A549 (cell line): ENCODE measurements at regions not wholly inside any gene's neighbourhood (a gene's known extent, or its start where the extent isn't known, plus 50 kb on each side); places are given as distances from the start of the nearest gene placed in this dataset.

ENCODE experiments used
- ATAC-seq, 2 experiments: fragments of 200-7000 bp in 1 of 2; fragments of >200 bp in 1 of 2; cut with Nextera tagmentation in 1 of 2; cut with Tn5 transposase in 1 of 2; 3 replicates each; pipeline versions ENCODE4 v1.8.0 to v1.9.1; 2018 to 2020; ENCODE audit warnings: mild to moderate bottlenecking in 1 of 2, moderate library complexity in 1 of 2
- CTCF ChIA-PET: fragments of 300-600 bp; sonication (Branson Sonifier 250); formaldehyde crosslinking; extraction: SDS; loops from one replicate; lab custom pipeline; 2021; ENCODE audit warnings: antibody characterized with exemption, inconsistent platforms; lab: Yijun Ruan, JAX
- POLR2A ChIA-PET: fragments of 350-600 bp; formaldehyde crosslinking; extraction: SDS; loops from one replicate; lab custom pipeline; 2021; ENCODE audit warnings: antibody characterized with exemption, inconsistent platforms; lab: Yijun Ruan, JAX
- DNase-seq, 2 experiments: peaks; one replicate each; pipeline versions ENCODE4 v3.0.0 to v3.0.0-alpha.2; 2011 to 2016; ENCODE audit warnings: low read depth in 1 of 2, low spot score in 1 of 2
- FAIRE-seq: peaks from 2 replicates; lab custom pipeline; 2011; peaks lifted over from hg19 to GRCh38; lab: Jason Lieb, UNC
- H3K27ac ChIP-seq, 2 experiments: fragments of >200 bp; sonication (Bioruptor Twin); formaldehyde crosslinking; 3 replicates each; pipeline ENCODE4 v1.5.1; 2016 to 2017
- H3K4me1 ChIP-seq: fragments of >200 bp; sonication (Bioruptor Twin); formaldehyde crosslinking; 3 replicates; pipeline ENCODE4 v1.6.1; 2016
- H3K4me2 ChIP-seq: fragments of >200 bp; sonication (Bioruptor Twin); formaldehyde crosslinking; 3 replicates; pipeline ENCODE4 v1.6.1; 2016
- H3K4me3 ChIP-seq: fragments of >200 bp; sonication (Bioruptor Twin); formaldehyde crosslinking; 3 replicates; pipeline ENCODE4 v1.5.1; 2016
- H3K9me3 ChIP-seq: fragments of >200 bp; sonication (Bioruptor Twin); formaldehyde crosslinking; 3 replicates; pipeline ENCODE4 v1.6.1; 2016
- ATOH8 ChIP-seq: fragments of 250-450 bp; sonication (Bioruptor Pico); IDR thresholded peaks from 2 replicates; pipeline ENCODE4 v1.5.0; 2020; ENCODE audit warnings: low read depth, mild to moderate bottlenecking, moderate library complexity
- BCL3 ChIP-seq: fragments of >200 bp; sonication (Bioruptor Twin); formaldehyde crosslinking; IDR thresholded peaks from 3 replicates; pipeline ENCODE4 v1.6.1; 2016
- BHLHE40 ChIP-seq: IDR thresholded peaks from 2 replicates; pipeline ENCODE4 v1.6.1; 2012; ENCODE audit warnings: low read depth, low read length, inconsistent platforms
- CBX2 ChIP-seq: fragments of 200-600 bp; sonication (generic); IDR thresholded peaks from 2 replicates; pipeline ENCODE4 v1.6.1; 2016; ENCODE audit warnings: low read depth, mild to moderate bottlenecking, borderline replicate concordance
- CBX8 ChIP-seq: fragments of 200-600 bp; sonication (generic); IDR thresholded peaks from 2 replicates; pipeline ENCODE4 v1.6.1; 2016
- EHF ChIP-seq: fragments of 250-450 bp; sonication (Bioruptor Pico); IDR thresholded peaks from 2 replicates; pipeline ENCODE4 v1.5.0; 2020; ENCODE audit warnings: mild to moderate bottlenecking
- EP300 ChIP-seq, 2 experiments: fragments of >200 bp; sonication (Bioruptor Twin); formaldehyde crosslinking; IDR thresholded peaks; 2 replicates in 1 of 2; 3 replicates in 1 of 2; pipeline ENCODE4 v1.6.1; 2016 to 2017
- FOSB ChIP-seq: fragments of 250-450 bp; sonication (Bioruptor Pico); IDR thresholded peaks from 2 replicates; pipeline ENCODE4 v1.5.0; 2020; ENCODE audit warnings: mild to moderate bottlenecking, moderate library complexity
- FOSL2 ChIP-seq, 2 experiments: fragments of 450-650 bp in 1 of 2; fragments of >200 bp in 1 of 2; sonication (Bioruptor Twin) in 1 of 2; formaldehyde crosslinking; IDR thresholded peaks; 2 replicates each; pipeline versions ENCODE4 v1.5.0 to v1.6.1; 2016 to 2020; ENCODE audit warnings: mild to moderate bottlenecking in 1 of 2, moderate library complexity in 1 of 2
- FOXS1 ChIP-seq: fragments of 250-450 bp; sonication (Bioruptor Pico); IDR thresholded peaks from 2 replicates; pipeline ENCODE4 v1.5.0; 2020; ENCODE audit warnings: mild to moderate bottlenecking, moderate library complexity
- HDAC2 ChIP-seq: fragments of 200-600 bp; sonication (generic); IDR thresholded peaks from 2 replicates; pipeline ENCODE4 v1.6.1; 2016
- JUN ChIP-seq, 2 experiments: fragments of >200 bp; sonication (Bioruptor Twin); formaldehyde crosslinking; IDR thresholded peaks; 2 replicates in 1 of 2; 3 replicates in 1 of 2; pipeline ENCODE4 v1.6.1; 2016 to 2017
- MAFK ChIP-seq: fragments of 450-650 bp; IDR thresholded peaks from 2 replicates; pipeline ENCODE4 v1.6.1; 2014; ENCODE audit not compliant: partially characterized antibody
- MAX ChIP-seq: IDR thresholded peaks from 2 replicates; pipeline ENCODE4 v1.6.1; 2012
- MAZ ChIP-seq: fragments of 150-350 bp; IDR thresholded peaks from 2 replicates; pipeline ENCODE4 v1.6.1; 2014; ENCODE audit warnings: antibody characterized with exemption, low read depth, low read length, borderline replicate concordance
- PBX3 ChIP-seq: IDR thresholded peaks from 2 replicates; pipeline ENCODE4 v1.6.1; 2012
- RAD21 ChIP-seq, 2 experiments: fragments of >200 bp in 1 of 2; sonication (Bioruptor Twin) in 1 of 2; formaldehyde crosslinking in 1 of 2; IDR thresholded peaks in 1 of 2; conservative IDR thresholded peaks in 1 of 2; 2 replicates in 1 of 2; 3 replicates in 1 of 2; pipeline ENCODE4 v1.6.1; 2012 to 2018; ENCODE audit warnings: inconsistent platforms in 1 of 2
- RARB ChIP-seq: fragments of 250-450 bp; sonication (Bioruptor Pico); IDR thresholded peaks from 2 replicates; pipeline ENCODE4 v1.8.0; 2021; ENCODE audit warnings: mild to moderate bottlenecking, moderate library complexity
- RCOR1 ChIP-seq: fragments of 150-350 bp; IDR thresholded peaks from 2 replicates; pipeline ENCODE4 v1.6.1; 2014; ENCODE audit warnings: antibody characterized with exemption, low read length, low read depth
- RFX5 ChIP-seq: fragments of 450-650 bp; IDR thresholded peaks from 2 replicates; pipeline ENCODE4 v1.7.1; 2014; ENCODE audit warnings: antibody characterized with exemption, mild to moderate bottlenecking, moderate library complexity
- SMC3 ChIP-seq: fragments of >200 bp; sonication (Bioruptor Twin); formaldehyde crosslinking; IDR thresholded peaks from 3 replicates; pipeline ENCODE4 v1.6.1; 2018; ENCODE audit warnings: inconsistent platforms
- ZC3H11A ChIP-seq: fragments of 450-650 bp; IDR thresholded peaks from 2 replicates; pipeline ENCODE4 v1.6.1; 2014; ENCODE audit warnings: antibody characterized with exemption, mild to moderate bottlenecking
- ZSCAN20 ChIP-seq: fragments of 250-450 bp; sonication (Bioruptor Pico); IDR thresholded peaks from 2 replicates; pipeline ENCODE4 v1.8.0; 2022; ENCODE audit warnings: mild to moderate bottlenecking, moderate library complexity
- WGBS: methylation state at CpG from one replicate; pipeline ENCODE4 v1.1.6; 2017; ENCODE audit errors: missing lambda C conversion rate; 5-methylcytosine and 5-hydroxymethylcytosine counted together

- TF ChIP-seq FOSL2 (IDR thresholded peaks at IDR 0.05) (no peak), FOSL2 (CRISPR knock-in tag; IDR thresholded peaks at IDR 0.05) (no peak), RCOR1 (no peak)
- TF ChIP-seq, all 56 proteins: peak for 0
Observed at GRCh38 chr1:182242641-182243040, 148.9 kb downstream of the GLUL start (continued).

- no peak overlapping the region for H3K27ac ChIP-seq
- H3K9me3 ChIP-seq, result no peaks in the 10 kb centered on the region
- H3K4me1 ChIP-seq, result no peaks in the 10 kb centered on the region
- DNase-seq, result no peak
- 89% methylated on average over 2 of the region's 2 CpGs for WGBS
- ChIA-PET POLR2A (no interaction called here), CTCF (interaction anchor here (1.3 kb wide), 1 partner anchor 113 kb away, joined by 3 read pairs; no protein-coding TSS in a partner anchor)
- no peak for TF ChIP-seq SMC3
- no peak for TF ChIP-seq JUN (IDR thresholded peaks at IDR 0.05)
- no peak for TF ChIP-seq MAZ
- no peak for TF ChIP-seq EHF (CRISPR knock-in tag)
- TF ChIP-seq RARB, result no peak
- no peak overlapping the region for H3K4me3 ChIP-seq
- H3K4me2 ChIP-seq, result no peak overlapping the region
- ATAC-seq, result no peak
- FAIRE-seq, result no peak
Observed at GRCh38 chr1:182240085-182240484, 151.5 kb downstream of the GLUL start.

- WGBS, result 64% methylated on average over 1 of the region's 1 CpG
- H3K4me3 ChIP-seq, result no peak overlapping the region
- TF ChIP-seq HDAC2 (no peak), EHF (CRISPR knock-in tag) (no peak), ATOH8 (CRISPR knock-in tag) (no peak), ZC3H11A (no peak), RFX5 (no peak), CBX2 (no peak), BCL3 (no peak), BHLHE40 (no peak), MAFK (no peak), FOXS1 (CRISPR knock-in tag) (no peak), CBX8 (no peak), PBX3 (no peak), RAD21 (conservative IDR thresholded peaks at IDR 0.05 in 1 of 2, IDR thresholded peaks at IDR 0.05 in 1 of 2) (no peak), ZSCAN20 (CRISPR knock-in tag) (no peak), MAX (no peak), FOSB (CRISPR knock-in tag) (no peak), EP300 (IDR thresholded peaks at IDR 0.05) (no peak)
- no peaks in the 10 kb centered on the region for H3K4me1 ChIP-seq
- no peak overlapping the region for H3K4me2 ChIP-seq
- DNase-seq, result no peak
- no peak overlapping the region for H3K27ac ChIP-seq
- POLR2A ChIA-PET, result no interaction called here
- CTCF ChIA-PET, result no interaction called here
- no peaks in the 10 kb centered on the region for H3K9me3 ChIP-seq
- no peak for FAIRE-seq
- ATAC-seq, result no peak
Observed at GRCh38 chr1:182238421-182238820, 153.2 kb downstream of the GLUL start.
